ENCODE measurements at regions not wholly inside any gene's neighbourhood (a gene's known extent, or its start where the extent isn't known, plus 50 kb on each side); places are given as distances from the start of the nearest gene placed in this dataset.

- TF ChIP-seq CTCF (IDR thresholded peaks at IDR 0.05) (no peak), POLR2A (IDR thresholded peaks at IDR 0.05) (no peak)
These were observed 205.6 kb downstream of the IRF8 start for GRCh38 chr16:86104537-86105048.
